DMS153 (cell line): ENCODE measurements at regions not wholly inside any gene's neighbourhood (a gene's known extent, or its start where the extent isn't known, plus 50 kb on each side); places are given as distances from the start of the nearest gene placed in this dataset.

Source experiments
- DNase-seq: peaks from one replicate; lab custom pipeline; 2025; lab: John Stamatoyannopoulos, UW

DNA sequence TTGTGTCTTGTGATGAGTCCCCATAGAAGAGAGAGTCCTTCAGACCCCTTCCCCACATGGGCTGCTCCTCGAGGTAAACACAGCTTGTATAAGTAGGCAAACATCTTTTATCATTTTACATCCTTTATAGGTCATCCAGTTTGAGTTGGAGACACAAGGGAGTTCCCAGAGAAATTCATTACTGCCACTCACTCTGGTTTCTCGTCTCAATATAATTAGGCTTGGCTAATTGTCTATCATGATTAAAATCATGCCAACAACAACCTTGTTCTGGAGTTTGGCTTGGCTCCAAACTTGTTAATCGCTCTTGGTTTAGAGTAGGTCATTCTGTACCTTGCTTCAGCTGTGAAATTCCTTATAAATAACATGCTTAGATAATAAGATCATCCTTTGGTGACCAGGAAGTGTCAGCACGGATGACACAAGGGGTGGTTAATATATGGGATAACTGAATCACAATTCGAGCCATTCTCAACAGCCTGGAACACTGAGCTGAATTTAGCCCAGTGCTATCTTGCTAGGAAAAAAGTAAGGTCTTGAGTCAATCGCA, 70.7 kb upstream of the DAB1 start:
- DNase-seq = no peak

DNA sequence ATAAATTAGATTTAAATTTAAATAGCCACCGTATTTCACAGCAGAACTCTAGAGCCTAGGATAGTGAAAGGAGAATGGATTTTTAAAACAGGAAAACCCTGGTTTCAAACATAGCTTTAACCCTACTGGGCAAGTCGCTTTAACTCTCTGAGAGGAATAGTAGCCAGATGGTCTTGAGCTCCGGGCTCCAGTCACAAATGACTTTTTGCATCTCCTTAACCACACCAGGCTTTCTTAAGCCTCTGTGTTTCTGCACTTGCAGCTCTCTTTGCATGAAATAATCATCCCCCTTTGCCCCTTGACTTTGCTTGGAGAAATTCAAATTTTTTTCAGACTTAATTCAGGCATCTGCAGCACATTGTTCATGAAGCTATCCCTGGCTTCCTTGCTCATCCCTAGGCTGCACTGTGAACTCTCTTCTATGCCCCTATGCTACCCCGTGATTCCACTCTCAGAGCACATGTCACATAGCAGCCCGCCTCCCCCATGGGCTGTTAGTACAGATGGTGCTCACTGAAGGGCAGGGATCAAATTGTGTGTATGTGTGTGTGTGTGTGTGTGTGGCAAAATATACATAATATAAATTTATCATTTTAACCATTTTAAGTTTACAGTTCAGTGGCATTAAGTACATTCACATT, 68.8 kb upstream of the DAB1 start:
- DNase-seq = no peak

DNA sequence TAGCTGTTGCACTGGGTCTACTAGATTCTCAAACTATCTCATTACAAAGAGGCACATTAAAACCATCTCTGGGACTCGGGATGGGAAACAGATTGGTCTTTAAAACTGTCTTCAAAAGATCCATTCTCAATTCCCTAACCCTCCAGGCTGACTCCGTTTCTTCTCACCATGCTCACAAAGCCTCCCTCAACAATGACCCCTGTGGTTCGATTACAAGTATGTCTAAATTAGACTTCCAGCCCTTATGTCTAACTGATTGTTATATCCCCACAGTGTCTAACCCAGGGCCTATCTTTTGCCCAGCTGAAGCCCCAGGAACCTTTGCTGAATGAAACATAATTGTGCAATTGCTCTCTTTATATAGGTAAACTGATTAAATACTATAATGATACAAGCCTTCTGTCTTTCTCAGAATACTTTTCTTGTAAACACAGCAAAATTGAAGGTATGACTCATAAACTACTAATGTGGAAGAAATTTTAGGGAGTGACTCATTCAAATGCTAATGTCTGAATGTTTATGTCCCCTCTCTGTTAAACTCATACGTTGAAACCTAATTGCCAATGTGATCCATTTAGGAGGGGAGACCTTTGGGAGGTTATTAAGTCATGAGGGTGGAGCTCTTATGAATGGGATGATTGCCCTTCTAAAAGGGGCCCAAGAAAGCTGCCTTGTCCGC, 65.6 kb upstream of the DAB1 start:
- DNase-seq = no peak

DNA sequence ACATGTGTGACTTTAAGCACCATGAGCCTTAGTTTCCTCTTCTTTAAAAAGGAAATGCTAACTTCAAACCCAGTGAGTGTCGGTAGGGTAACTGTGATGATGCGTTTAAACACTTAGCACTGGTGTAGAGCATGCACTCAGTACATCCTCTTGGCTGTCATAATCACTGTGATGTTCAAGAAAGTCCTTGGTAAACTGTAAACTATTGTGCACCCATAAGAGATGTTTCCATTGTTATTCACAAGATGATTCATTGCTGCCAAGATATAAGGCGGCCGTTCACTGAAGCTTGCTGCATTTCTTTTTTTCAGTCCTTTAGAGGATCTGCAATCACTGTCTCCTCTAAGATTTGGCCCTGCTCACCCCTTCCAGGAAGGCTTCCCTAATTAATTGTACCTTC, 61.8 kb upstream of the DAB1 start:
- no peak for DNase-seq

DNA sequence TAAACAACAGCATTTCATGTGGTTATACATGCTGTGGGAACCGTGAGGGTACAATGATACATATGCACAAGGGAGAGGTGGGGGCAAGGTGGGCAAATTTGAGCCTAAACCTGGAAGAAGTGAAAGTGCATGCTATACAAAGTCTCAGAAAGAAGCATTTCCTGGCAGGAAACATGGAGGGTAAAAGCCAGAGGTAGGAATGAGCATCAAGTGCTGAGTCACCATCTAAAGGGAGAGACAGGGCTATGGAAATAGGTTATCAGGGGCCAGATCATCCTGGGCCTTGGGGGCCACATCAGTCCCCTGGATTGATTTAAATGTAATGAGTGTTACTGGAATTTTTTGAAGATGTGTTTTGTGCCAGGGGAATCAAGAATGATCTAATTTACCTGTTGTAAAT, 60.1 kb upstream of the DAB1 start:
- no peak for DNase-seq

DNA sequence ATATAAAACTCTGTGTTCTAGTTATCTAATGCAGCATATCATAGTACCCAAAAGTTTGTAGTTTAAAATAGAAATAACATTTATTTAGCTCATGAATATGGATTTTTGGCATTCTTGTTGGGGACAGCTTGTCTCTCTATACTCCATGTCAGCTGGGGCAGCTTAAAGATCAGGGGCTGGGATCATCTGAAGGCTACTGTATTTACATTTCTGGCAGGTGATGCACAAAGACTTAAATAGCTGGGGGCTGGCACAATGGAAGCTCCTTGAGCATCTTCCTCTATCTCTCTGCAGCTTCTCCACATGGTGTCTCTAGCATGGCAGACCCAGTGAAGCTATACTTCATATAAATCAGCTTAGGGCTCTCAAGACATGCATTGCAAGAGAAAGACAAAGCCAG, 55.6 kb upstream of the DAB1 start:
- DNase-seq = no peak

DNA sequence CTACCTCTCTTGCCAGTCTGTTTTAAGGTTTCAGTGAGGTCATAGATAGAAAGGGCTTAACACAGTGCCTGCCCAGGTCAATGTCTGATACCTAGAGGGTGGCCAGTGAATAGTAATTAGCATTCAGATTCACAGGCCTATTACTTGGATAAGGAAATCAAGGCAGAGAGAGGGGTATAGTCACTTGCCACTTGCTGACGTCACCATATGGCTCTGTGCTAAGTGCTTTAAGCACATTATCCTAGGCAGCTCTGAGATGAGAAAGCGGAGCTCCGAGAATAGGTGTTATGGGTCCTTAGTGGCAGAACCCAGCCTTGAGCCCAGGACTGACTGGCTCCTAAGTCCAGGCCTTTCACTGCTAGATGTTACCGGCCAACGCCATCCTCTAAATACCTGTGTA, 51.5 kb upstream of the DAB1 start:
- no peak for DNase-seq

DNA sequence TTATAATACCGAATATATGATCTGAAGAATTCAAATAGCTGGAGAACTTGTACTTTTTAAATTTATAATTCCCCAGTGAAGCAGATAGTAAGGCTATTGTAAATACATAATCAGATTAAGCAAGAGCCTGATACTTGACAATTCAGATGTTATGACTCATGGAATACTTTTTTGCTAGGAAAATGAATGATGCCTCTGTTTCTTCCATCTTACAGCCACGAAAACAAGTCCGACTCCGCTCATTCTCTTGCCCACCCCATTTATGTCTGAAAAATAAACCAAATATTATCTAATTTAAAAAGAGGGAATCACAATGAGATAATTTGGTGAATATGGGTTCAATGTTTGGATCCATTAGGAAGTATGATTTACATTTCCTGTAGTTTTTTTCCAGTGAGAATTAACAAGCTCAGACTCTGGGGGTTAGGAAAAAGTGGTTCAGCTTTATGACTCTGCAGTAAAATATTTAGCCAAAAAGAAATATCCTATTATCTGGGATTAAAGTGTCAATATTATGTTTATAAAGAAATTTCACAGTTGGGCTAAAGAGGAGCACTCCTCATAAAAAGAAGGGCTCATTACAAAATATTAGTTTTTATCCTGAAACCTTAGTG, 50.4 kb upstream of the DAB1 start:
- DNase-seq = no peak
